ENCODE measurements at regions not wholly inside any gene's neighbourhood (a gene's known extent, or its start where the extent isn't known, plus 50 kb on each side); places are given as distances from the start of the nearest gene placed in this dataset.

DNA sequence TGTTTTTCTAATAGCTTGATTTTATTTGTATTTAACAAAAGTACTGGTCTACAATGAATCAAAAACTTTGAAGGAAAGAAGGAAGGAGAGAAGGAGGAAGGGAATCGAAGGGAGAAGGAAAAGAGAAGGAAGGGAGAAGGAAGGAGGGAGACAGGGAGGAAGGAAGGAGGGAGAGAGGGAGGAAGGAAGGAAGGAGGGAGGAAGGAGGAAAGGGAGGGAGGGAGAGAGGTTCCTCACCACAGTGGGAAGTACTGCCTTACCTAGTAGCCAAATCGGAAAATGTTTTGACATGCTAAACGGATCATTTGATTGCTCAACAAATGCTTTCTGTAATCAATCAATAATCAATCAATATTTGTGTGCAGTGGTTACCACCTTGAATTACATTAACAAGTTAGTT is 225.8 kb upstream of the CELF2 start:
- Histone ChIP-seq H3K27me3 (ENCODE audit: low read length) (no peaks in the 10 kb centered on the region), H4K20me1 (ENCODE audit: insufficient read depth, low read depth, low read length) (no peaks in the 10 kb centered on the region), H3K4me2 (ENCODE audit: low read depth, low read length, poor library complexity, severe bottlenecking) (no peak overlapping the region), H3K4me1 (ENCODE audit: low read length) (no peaks in the 10 kb centered on the region), H3K4me3 (ENCODE audit: low read length) (no peak overlapping the region), H2AFZ (ENCODE audit: low read length) (no peak overlapping the region), H3K27ac (ENCODE audit: low read length) (no peak overlapping the region), H3K9me3 (ENCODE audit: low read length) (no peaks in the 10 kb centered on the region), H3K9ac (ENCODE audit: low read length) (no peak overlapping the region), H3K79me2 (ENCODE audit: low read length) (no peaks in the 10 kb centered on the region), H3K36me3 (ENCODE audit: insufficient read depth, low read length) (no peaks in the 10 kb centered on the region), H3K9me2 (replicated peaks; ENCODE audit: insufficient read depth, low read length) (no peaks in the 10 kb centered on the region)
- no peak for DNase-seq

DNA sequence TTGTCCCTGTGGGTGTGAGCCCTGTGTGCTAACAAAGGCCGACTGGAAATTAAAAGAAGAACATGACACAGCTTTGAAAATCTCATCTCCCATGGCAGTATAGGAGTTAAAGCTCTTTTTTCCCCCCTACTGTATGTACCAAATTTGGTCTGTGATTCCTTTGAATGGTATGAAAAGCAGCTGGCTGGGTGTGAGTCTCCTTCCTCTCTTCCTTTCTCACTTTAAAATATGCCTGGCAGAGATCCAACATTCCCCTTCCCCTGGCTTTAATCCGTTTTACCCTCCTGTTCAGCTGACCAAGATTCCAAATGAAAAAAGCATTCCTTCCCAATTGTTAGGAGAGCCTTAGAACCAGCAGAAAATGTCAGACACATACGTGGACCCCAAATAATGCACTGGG is 225.0 kb upstream of the CELF2 start:
- H3K79me2 ChIP-seq (ENCODE audit: low read length), result no peaks in the 10 kb centered on the region
- H3K4me3 ChIP-seq (ENCODE audit: low read length), result no peak overlapping the region
- no peak overlapping the region for H3K9ac ChIP-seq (ENCODE audit: low read length)
- H3K27me3 ChIP-seq (ENCODE audit: low read length), result no peaks in the 10 kb centered on the region
- H3K4me1 ChIP-seq (ENCODE audit: low read length), result no peaks in the 10 kb centered on the region
- H3K9me2 ChIP-seq (replicated peaks; ENCODE audit: insufficient read depth, low read length), result no peaks in the 10 kb centered on the region
- no peak overlapping the region for H2AFZ ChIP-seq (ENCODE audit: low read length)
- no peak for DNase-seq
- H3K9me3 ChIP-seq (ENCODE audit: low read length), result no peaks in the 10 kb centered on the region
- H3K4me2 ChIP-seq (ENCODE audit: low read depth, low read length, poor library complexity, severe bottlenecking), result no peak overlapping the region
- H3K36me3 ChIP-seq (ENCODE audit: insufficient read depth, low read length), result no peaks in the 10 kb centered on the region
- no peak overlapping the region for H3K27ac ChIP-seq (ENCODE audit: low read length)
- no peaks in the 10 kb centered on the region for H4K20me1 ChIP-seq (ENCODE audit: insufficient read depth, low read depth, low read length)

DNA sequence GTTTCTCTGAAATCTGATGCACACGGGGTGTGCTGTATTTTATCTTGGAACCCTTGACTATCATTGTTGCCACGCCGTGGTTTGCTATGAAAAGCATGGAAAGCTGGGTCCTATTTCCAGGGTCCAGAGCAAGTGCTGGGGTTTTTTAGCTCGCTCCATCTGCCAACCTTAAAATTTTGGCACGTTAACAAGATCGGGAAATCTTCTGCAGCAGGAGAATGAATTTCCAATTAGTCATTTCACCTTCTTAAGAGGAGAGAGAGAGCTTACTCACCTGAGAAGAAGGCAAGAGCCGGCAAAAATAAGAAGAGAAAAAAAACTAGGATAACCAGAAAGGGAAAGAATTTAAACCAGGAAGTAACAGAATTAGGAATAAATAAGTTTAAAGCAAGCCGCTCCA is 223.6 kb upstream of the CELF2 start:
- Histone ChIP-seq H3K9me2 (replicated peaks; ENCODE audit: insufficient read depth, low read length) (no peaks in the 10 kb centered on the region), H3K79me2 (ENCODE audit: low read length) (no peaks in the 10 kb centered on the region), H3K4me3 (ENCODE audit: low read length) (no peak overlapping the region), H3K27me3 (ENCODE audit: low read length) (no peaks in the 10 kb centered on the region), H2AFZ (ENCODE audit: low read length) (no peak overlapping the region), H3K4me2 (ENCODE audit: low read depth, low read length, poor library complexity, severe bottlenecking) (no peak overlapping the region), H3K4me1 (ENCODE audit: low read length) (no peaks in the 10 kb centered on the region), H3K36me3 (ENCODE audit: insufficient read depth, low read length) (no peaks in the 10 kb centered on the region), H3K9ac (ENCODE audit: low read length) (no peak overlapping the region), H3K27ac (ENCODE audit: low read length) (no peak overlapping the region), H3K9me3 (ENCODE audit: low read length) (no peaks in the 10 kb centered on the region), H4K20me1 (ENCODE audit: insufficient read depth, low read depth, low read length) (no peaks in the 10 kb centered on the region)
- no peak for DNase-seq

DNA sequence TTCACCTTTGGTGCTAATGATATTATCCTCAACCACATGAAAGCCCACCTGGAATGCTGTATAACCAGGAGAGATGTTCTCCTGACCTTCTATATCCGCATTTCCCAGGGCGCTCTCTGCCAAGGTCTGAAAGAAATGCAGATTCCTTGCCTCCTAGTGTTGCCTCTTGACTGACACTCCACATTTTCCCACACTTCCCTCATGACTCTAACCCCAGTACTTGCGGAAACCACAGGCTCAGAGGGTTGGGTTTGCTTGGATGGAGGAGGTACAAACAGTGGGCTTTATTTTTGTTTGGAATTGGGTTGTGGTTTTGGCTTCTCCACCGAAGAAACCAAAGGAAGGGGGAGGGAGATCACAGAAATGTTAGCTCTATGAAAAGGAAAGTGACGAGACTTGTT is 222.9 kb upstream of the CELF2 start:
- H3K4me1 ChIP-seq (ENCODE audit: low read length), result no peaks in the 10 kb centered on the region
- H3K9ac ChIP-seq (ENCODE audit: low read length), result no peak overlapping the region
- H3K27me3 ChIP-seq (ENCODE audit: low read length), result no peaks in the 10 kb centered on the region
- no peaks in the 10 kb centered on the region for H3K79me2 ChIP-seq (ENCODE audit: low read length)
- DNase-seq, result no peak
- no peak overlapping the region for H3K4me3 ChIP-seq (ENCODE audit: low read length)
- no peak overlapping the region for H2AFZ ChIP-seq (ENCODE audit: low read length)
- no peak overlapping the region for H3K4me2 ChIP-seq (ENCODE audit: low read depth, low read length, poor library complexity, severe bottlenecking)
- no peaks in the 10 kb centered on the region for H4K20me1 ChIP-seq (ENCODE audit: insufficient read depth, low read depth, low read length)
- H3K36me3 ChIP-seq (ENCODE audit: insufficient read depth, low read length), result no peaks in the 10 kb centered on the region
- H3K9me2 ChIP-seq (replicated peaks; ENCODE audit: insufficient read depth, low read length), result no peaks in the 10 kb centered on the region
- H3K9me3 ChIP-seq (ENCODE audit: low read length), result no peaks in the 10 kb centered on the region
- no peak overlapping the region for H3K27ac ChIP-seq (ENCODE audit: low read length)

DNA sequence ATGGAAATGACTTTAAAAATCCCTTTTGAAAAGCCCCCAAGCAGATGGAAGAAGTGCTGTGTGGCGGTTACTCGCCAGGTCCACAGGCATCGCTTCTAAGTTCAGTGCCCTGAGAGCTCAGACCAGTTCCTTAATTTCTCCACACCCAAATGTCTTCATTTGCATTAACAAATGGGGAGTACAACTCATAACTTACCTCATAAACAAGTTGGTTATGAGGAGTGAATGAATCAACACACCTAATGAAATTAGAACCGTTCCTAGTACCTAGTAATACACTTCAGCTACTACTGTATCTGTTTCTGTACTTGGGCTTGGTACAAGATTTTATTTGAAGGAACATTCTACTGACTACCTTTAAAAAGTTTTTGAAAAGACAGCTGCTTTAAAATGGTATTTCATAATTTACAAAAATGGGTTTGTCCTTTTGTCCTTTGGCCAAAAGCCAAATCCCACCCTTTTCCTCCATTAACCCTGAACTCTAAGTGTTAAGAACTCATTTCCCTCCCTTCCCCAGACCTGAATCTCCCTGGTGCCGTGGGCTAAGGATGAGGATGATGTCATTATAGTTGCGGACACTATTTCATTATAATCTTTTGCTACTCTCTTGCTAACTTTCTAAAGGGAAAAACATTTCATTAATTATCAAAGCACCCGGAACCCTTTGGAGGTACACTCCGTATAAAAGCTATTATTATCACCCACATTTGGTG is 221.5 kb upstream of the CELF2 start:
- Histone ChIP-seq H3K9ac (ENCODE audit: low read length) (no peak overlapping the region), H2AFZ (ENCODE audit: low read length) (no peak overlapping the region)

DNA sequence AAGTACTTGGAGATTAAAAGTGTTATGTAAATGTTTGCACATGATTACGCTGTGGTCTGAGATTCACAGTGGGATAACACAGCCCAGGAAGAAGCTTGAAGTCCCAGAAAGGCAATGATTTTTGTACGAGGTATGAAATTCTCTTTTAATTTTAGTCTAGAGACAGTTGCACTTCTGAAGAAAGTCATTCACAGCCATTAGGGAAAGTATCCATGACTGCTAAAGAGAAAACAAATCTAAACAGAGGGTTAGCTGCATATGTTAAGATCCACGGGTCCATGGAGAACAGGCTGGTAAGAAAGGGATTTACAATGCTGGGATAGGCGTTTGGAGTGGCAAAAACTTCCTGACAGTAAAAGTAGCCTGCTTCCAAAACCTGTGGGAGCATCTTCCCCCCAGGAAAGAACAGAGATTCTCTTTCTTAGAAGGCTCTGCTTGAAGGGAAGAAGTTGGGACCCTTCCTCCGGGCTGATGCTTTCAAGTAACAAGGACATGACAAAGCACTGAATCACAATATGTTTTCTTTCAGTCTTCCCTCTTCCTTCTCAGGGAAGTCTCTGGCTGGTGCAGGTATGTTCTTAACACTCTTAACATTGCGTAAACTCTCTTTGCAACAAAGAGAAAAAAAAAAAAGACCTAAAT is 220.8 kb upstream of the CELF2 start:
- no peak for DNase-seq
- Histone ChIP-seq H3K27me3 (ENCODE audit: low read length) (no peaks in the 10 kb centered on the region), H3K4me1 (ENCODE audit: low read length) (no peaks in the 10 kb centered on the region), H3K9me3 (ENCODE audit: low read length) (no peaks in the 10 kb centered on the region), H3K79me2 (ENCODE audit: low read length) (no peaks in the 10 kb centered on the region), H3K9me2 (replicated peaks; ENCODE audit: insufficient read depth, low read length) (no peaks in the 10 kb centered on the region), H3K36me3 (ENCODE audit: insufficient read depth, low read length) (no peaks in the 10 kb centered on the region), H3K9ac (ENCODE audit: low read length) (no peak overlapping the region), H3K4me3 (ENCODE audit: low read length) (no peak overlapping the region), H3K27ac (ENCODE audit: low read length) (no peak overlapping the region), H2AFZ (ENCODE audit: low read length) (no peak overlapping the region), H4K20me1 (ENCODE audit: insufficient read depth, low read depth, low read length) (no peaks in the 10 kb centered on the region), H3K4me2 (ENCODE audit: low read depth, low read length, poor library complexity, severe bottlenecking) (no peak overlapping the region)

More for the DNA sequence above, 221.5 kb upstream of the CELF2 start:
- Histone ChIP-seq H3K27me3 (ENCODE audit: low read length) (no peaks in the 10 kb centered on the region), H3K36me3 (ENCODE audit: insufficient read depth, low read length) (no peaks in the 10 kb centered on the region), H4K20me1 (ENCODE audit: insufficient read depth, low read depth, low read length) (no peaks in the 10 kb centered on the region), H3K27ac (ENCODE audit: low read length) (no peak overlapping the region), H3K9me3 (ENCODE audit: low read length) (no peaks in the 10 kb centered on the region), H3K79me2 (ENCODE audit: low read length) (no peaks in the 10 kb centered on the region), H3K4me2 (ENCODE audit: low read depth, low read length, poor library complexity, severe bottlenecking) (no peak overlapping the region), H3K4me3 (ENCODE audit: low read length) (no peak overlapping the region), H3K4me1 (ENCODE audit: low read length) (no peaks in the 10 kb centered on the region), H3K9me2 (replicated peaks; ENCODE audit: insufficient read depth, low read length) (no peaks in the 10 kb centered on the region)
- no peak for DNase-seq

DNA sequence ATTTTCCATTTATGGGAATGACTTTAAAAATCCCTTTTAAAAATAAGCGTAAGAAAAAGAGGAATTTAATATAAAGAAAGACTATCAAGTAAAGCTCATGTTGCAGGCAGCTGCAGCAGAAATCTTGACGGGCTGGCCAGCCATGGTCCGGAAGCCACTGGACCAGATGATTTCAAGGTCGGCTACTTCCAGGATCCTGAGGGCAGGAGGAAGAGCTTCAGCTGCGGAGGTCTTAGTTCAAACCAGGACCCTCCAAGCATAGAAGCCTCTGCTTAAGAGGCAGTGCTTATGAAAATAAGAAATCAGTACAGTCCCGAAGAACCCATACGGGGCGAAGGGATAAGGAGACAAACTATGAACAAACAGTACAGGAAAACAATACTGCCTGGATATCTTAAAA is 220.2 kb upstream of the CELF2 start:
- H3K4me3 ChIP-seq (ENCODE audit: low read length), result no peak overlapping the region
- no peak overlapping the region for H3K27ac ChIP-seq (ENCODE audit: low read length)
- H3K4me2 ChIP-seq (ENCODE audit: low read depth, low read length, poor library complexity, severe bottlenecking), result no peak overlapping the region
- no peaks in the 10 kb centered on the region for H3K9me3 ChIP-seq (ENCODE audit: low read length)
- no peak overlapping the region for H2AFZ ChIP-seq (ENCODE audit: low read length)
- no peaks in the 10 kb centered on the region for H3K9me2 ChIP-seq (replicated peaks; ENCODE audit: insufficient read depth, low read length)
- H3K36me3 ChIP-seq (ENCODE audit: insufficient read depth, low read length), result no peaks in the 10 kb centered on the region
- H3K4me1 ChIP-seq (ENCODE audit: low read length), result no peaks in the 10 kb centered on the region
- no peaks in the 10 kb centered on the region for H3K79me2 ChIP-seq (ENCODE audit: low read length)
- H3K27me3 ChIP-seq (ENCODE audit: low read length), result no peaks in the 10 kb centered on the region
- no peak overlapping the region for H3K9ac ChIP-seq (ENCODE audit: low read length)
- no peaks in the 10 kb centered on the region for H4K20me1 ChIP-seq (ENCODE audit: insufficient read depth, low read depth, low read length)
- DNase-seq, result no peak

DNA sequence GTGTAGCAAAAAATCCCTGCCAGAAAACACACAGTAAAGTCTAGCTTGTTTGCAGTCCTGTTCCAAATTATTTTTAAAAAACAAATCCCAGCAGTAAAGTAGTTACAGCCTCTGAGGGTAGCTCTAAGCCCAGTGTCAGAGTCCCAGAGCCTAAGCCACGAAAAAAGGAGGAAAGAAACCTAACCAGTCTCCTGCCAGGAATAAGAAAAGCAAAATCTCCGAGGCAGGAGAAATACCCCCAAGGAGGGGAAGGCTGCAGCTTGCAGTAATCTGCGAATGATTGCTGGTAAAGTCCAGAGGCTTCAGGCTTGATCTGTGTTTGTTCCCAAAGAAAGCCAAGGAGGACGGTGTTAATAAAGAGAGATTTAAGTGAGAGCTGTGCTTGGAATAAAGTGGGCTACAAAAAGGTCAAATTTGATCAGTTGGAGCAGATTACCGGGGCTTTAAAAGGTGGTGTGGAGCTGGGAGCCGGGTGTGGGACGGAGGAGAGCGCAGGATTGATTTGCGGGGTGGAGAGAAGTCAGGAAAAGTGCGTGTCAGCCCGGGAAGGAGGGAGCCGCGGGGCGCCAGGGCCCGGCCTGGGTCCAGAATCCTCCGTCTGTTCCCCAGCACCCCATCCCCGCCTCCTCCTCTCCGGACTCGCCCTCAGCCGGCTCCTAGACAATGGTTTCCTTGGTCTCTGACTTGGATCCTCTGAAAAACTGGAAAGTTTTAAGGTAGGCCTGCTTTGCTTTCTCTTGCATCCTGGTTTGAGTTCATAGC is 219.4 kb upstream of the CELF2 start:
- Histone ChIP-seq H3K9ac (ENCODE audit: low read length) (no peak overlapping the region), H3K4me2 (ENCODE audit: low read depth, low read length, poor library complexity, severe bottlenecking) (no peak overlapping the region)
- DNase-seq, result no peak

More for the DNA sequence above, 219.4 kb upstream of the CELF2 start:
- Histone ChIP-seq H3K36me3 (ENCODE audit: insufficient read depth, low read length) (no peaks in the 10 kb centered on the region), H3K4me1 (ENCODE audit: low read length) (no peaks in the 10 kb centered on the region), H3K9me2 (replicated peaks; ENCODE audit: insufficient read depth, low read length) (no peaks in the 10 kb centered on the region), H3K79me2 (ENCODE audit: low read length) (no peaks in the 10 kb centered on the region), H4K20me1 (ENCODE audit: insufficient read depth, low read depth, low read length) (no peaks in the 10 kb centered on the region), H3K9me3 (ENCODE audit: low read length) (no peaks in the 10 kb centered on the region), H2AFZ (ENCODE audit: low read length) (no peak overlapping the region), H3K27me3 (ENCODE audit: low read length) (no peaks in the 10 kb centered on the region), H3K4me3 (ENCODE audit: low read length) (no peak overlapping the region), H3K27ac (ENCODE audit: low read length) (no peak overlapping the region)

All from Karpas-422 (cell line).